Left forelimb (tissue), 1 donor: ENCODE measurements at regions not wholly inside any gene's neighbourhood (a gene's known extent, or its start where the extent isn't known, plus 50 kb on each side); places are given as distances from the start of the nearest gene placed in this dataset.

Source experiments
- DNase-seq: peaks from one replicate; pipeline ENCODE4 v3.0.0-alpha.2; 2018; ENCODE audit warnings: low spot score

GRCh38 chr4:158007566-158007965 is 165.3 kb downstream of the GASK1B start:
- no peak for DNase-seq

- no peak for DNase-seq
Measured at GRCh38 chr4:158006990-158007389, 165.8 kb downstream of the GASK1B start.

GRCh38 chr4:158005021-158005420 is 167.8 kb downstream of the GASK1B start:
- no peak for DNase-seq

- no peak for DNase-seq
Measured at GRCh38 chr4:158004101-158004500, 168.7 kb downstream of the GASK1B start.

- no peak for DNase-seq
Measured at GRCh38 chr4:158003212-158003611, 169.6 kb downstream of the GASK1B start.

DNA sequence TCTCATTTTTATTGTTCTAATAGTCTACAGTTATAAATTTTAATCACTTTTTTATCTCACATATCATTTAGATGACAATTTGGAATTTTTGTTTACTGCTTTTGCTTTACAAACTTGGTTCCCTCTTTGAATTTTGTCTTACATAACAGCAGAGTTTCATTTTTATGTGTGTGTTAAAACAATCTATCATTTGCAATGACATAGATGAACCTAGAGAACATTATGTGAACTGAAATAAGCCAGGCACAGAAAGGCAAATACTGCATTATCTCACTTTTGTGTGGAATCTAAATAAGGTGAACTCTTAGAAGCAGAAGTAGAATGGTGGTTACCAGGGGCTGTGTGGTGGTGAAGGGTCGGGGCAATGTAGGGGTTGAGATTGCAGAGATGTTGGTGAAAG is 170.7 kb downstream of the GASK1B start:
- DNase-seq: no peak

DNA sequence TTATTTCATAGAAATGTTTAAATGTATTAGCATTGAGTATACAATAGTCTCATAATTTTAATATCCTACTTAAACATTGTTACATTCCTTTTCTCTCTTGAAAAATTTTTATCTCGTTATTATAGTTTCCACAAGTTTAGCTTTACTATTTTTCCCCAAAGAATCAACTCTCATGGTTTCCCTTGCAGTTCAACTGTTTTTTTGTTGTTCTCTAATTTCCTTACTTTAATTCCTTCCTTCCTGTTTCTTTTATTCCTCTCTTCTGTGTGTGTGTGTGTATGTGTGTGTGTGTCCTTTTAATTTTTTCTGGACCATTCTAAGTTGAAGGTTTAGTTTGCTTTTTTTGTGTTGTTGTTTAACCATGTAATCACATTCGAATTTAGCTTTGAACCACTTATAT is 171.1 kb downstream of the GASK1B start:
- DNase-seq: no peak

GRCh38 chr4:157999723-158000122 is 173.1 kb downstream of the GASK1B start:
- DNase-seq: no peak

DNA sequence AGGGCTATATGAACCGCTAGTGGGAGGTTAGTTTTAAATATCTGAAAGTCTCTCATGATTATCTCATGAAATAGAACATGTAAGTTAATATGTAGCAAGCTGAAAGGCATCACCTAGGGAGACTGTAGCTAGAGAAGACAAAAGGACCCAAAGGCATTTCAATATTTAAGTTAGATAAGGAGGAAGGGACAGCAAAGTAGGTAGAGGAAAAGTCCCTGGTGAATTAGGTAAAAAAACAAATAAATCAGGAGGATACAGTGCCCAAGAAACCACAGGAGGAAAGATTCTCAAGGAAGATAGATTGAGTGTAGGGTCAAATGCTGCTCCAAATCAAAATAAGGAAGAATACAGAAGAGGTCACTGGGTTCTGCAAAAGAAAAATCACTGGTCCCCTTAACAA is 175.5 kb downstream of the GASK1B start:
- DNase-seq: no peak

DNA sequence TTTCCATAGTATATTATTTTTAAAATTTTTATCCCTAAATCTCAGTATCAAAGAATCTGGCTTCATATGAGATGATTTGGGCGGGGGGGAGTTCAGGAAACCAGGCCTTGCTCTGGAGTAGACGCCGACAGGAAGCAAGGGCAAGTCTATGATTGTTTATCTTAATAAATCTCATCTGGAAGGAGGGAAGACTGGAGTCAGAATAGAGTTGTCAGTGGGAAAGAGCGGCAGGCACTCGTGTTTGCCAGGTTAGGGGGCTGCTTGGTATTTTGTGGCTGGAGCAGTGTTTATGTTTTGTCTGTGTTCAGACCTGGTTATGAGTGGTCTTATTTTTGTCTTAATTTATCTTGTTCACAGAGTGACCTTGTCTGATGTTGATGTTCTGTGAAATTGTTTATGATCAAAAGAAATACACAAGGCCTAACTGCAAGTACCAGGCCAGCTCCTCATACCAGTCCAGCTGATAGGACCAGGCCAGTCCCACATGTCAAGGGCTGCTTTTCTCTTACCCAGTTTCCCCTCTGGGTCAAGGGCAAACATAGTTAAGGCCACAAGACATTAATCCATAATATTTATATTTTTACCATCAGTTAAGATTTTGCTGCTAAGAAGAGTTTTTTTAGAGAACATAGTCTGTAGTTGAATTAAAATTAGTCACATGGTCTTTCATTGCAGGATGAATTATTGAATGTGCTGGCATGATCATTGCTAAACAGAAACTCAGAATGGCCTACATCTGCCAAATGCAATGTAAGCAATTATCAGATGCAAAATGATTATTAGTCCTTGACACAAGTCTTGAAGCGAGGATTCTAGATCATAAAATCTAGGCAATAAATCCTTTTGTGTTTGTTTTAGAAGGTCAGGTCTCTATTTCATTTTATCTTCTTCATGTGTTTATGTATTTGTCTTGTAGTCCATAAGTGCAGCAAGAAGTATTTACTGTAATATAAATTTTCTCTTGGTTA is 176.5 kb downstream of the GASK1B start:
- no peak for DNase-seq

DNA sequence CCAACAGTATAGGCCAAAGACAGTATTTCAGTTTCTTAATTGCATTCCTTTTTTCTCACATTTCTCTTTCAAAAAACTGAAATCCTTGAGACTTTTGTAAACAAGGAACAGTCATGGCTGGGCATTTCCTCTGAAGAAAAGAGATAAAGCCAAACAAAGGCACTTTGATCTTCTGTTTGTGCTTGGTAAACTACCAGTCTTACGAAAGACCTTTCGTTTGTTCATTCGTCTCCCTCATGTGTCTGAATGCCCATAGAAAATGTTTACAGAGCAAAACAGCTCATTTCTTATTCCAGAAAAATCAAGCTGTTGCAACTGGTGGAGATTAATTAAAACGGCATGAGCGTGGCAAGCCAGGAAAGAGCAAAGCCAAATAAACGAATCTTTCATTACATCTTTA is 178.0 kb downstream of the GASK1B start:
- no peak for DNase-seq

DNA sequence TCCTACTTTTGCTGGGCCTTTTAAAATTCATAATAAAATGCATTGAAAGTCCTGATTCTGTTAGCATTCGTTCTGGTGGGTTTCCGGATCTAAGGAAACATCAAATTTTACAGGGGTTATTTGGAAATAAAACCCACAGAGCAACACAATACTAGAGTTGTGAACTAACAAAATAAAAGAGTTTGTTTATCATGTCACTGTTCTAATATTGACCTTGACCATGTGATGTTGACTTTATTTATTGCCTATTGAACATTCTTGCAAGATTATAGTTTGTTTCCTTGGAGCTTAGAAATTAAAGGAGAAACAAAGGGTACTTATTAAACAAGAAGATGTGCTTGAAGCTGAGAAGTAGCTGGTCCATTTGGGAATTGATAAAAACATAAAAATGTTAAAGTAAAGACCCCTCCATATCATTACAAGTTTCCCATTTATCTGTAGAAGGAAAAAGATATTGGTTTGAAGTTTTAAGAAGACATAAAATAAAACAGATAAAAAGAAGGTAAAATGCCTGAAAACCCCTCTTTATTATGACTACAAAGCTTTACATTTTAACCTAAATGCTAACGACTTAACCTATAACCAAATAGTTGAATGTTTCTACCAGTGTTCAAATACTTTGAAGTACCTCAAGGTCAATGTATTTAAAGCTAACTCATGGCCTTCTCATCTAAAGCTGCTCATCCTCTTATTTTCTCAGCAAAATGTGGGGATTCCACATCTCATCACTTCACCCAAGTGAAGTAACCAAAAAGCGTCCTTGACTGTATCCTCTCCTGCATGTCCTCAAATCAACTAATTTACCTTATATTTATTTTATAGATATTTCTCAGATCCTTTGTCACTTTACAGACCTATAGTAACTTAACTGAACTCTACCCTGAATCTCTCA is 179.6 kb downstream of the GASK1B start:
- no peak for DNase-seq

GRCh38 chr4:157992038-157992705 is 180.7 kb downstream of the GASK1B start:
- no peak for DNase-seq

DNA sequence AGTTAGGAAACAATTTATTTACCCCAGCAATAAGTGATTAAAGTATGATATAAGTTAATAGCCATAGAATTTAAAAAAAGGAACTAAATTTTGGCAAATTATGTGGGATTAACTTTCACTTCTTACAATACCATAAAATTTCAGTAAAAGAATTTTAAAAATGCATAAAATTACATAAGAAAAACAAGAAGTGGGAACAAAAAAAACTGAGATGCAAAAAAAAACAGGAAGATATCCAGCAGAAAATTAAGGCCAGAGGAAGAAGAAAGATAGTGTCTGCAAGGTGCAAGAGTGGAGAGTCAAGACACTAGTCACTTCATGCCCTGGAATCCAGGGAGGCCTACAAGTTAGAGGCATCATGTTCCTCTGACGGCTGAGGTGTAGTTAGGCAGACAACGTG is 184.2 kb downstream of the GASK1B start:
- no peak for DNase-seq

- DNase-seq: no peak
Measured at GRCh38 chr4:157984285-157984911, 188.4 kb downstream of the GASK1B start.

- no peak for DNase-seq
Measured at GRCh38 chr4:157983300-157983699, 189.5 kb downstream of the GASK1B start.

DNA sequence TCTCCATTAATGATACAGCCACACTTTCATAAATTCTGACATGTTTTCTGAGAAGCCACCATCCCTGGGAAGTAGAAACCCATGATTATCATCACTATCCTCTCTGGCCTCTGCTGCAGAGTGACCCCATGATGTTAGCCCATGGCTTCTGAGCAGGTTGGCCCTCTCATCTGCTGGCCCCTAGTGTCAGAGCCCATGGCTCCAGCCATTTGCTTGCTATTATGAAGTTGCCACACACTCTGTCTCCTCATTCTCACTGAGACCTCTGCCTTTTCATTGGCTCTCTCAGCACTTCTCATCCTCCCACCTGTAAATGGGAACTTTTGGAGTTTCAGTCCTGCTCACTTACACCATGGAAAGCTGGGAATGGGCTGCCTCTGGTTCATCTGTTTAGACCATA is 192.7 kb downstream of the GASK1B start:
- DNase-seq: no peak

DNA sequence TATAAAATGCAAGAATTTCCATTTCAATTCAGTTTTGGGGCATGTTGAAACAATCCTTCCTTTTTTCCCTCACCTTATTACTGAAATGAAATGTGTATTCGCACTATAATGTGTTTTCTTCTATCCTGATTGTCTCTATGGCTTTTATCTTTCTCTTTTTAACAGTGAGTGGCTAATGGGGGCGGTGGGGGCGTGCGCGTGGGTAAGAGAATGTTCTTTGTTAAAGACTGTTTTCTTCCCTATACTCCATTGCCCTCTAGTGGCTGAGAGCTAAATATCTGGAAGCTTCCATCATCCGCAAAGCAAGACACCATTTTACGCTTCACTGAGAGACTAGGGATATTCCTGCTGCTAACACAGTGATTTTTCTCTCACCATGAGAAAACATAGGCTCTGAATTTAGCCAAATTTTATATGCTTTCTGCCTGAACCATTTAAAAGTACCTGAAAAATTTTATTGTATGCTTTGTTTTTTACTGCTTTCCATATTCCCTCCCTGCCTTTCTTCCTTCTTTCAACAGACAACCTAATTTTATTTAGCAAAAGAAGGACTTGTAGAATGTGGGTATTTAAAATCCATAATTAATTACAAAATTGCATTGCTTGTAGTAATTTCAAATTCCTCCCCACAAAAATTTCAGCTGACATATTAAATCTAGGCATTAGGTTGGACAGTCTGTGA is 194.0 kb downstream of the GASK1B start:
- DNase-seq: peak; percentile 65

DNA sequence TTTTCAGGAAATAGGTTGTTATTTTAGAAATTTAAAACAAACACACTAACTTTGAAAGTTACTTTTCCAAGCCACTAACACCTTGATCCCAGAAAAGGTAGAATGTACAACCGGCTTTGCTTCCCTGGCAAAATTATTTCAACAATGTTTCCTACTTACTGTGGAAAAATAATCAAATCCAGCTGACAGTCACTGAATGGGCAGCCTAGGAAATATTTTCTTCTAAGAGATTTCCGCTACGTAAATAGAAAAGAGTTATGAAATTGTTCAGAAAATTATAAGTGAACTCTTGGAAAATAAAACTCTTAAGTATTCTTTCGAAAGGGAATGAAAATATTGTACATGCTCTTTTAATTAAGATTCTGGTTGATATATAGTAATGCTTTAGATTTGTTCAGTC is 195.7 kb downstream of the GASK1B start:
- no peak for DNase-seq

DNA sequence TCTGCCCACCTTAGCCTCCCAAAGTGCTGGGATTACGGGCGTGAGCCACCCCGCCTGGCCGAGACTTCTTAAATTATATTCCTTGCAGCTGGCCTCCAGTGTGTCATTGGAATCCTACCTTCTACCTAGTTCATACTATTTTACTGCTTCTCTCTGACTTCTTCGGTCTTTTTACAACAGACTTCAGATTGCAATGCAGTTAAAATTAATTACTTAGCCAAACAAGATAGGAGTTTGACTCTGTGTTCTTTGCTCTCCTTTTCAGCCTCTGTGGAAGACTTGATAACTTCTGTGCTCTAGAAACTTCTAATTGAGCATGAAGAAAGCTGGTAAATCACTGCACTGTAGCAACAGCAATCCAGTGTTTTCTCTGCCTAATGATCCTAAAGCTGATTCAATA is 199.5 kb downstream of the GASK1B start:
- DNase-seq: no peak

GRCh38 chr4:157964463-157964862 is 208.4 kb downstream of the GASK1B start:
- DNase-seq: no peak
